GM12874 (cell line): ENCODE measurements at regions not wholly inside any gene's neighbourhood (a gene's known extent, or its start where the extent isn't known, plus 50 kb on each side); places are given as distances from the start of the nearest gene placed in this dataset.

ENCODE experiments used
- TF ChIP-seq, protein P1 (sequence below): IDR thresholded peaks from 2 replicates; pipeline ENCODE4 v1.5.1; 2011; ENCODE audit warnings: low read depth, mild to moderate bottlenecking, control low read depth, low read length, moderate library complexity; ENCODE audit not compliant: insufficient read depth

DNA sequence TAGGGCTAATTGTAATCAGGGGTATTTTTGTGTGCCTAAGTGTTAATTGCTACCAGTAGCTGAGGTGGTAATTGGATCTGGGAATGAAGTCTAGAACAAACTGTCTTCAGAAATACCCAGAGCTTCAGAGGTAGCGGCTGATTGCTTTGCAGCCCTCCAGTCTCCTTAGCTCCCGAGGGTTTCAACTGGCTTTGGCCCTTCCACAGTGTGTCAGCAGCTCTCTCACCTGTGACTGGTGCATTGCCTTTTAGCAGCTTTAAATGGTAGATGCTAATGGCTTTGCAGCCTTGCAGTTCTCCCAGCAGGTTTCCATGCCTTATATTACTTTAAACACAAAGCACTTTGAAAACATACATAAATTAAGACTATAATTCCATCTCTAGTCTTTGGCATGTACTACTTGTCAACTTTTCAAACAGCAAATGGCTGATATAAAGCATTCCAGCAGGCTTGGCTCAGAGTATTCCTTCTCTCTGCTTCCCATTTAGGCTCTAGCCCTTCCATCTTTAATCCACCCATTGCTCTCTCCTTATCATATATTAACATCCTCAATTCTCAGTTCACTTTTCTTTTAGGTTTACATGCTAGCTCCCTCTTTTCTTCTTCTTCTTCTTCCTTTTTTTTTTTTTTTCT, 156.4 kb upstream of the GALNT13 start:
- TF ChIP-seq, protein P1, sequence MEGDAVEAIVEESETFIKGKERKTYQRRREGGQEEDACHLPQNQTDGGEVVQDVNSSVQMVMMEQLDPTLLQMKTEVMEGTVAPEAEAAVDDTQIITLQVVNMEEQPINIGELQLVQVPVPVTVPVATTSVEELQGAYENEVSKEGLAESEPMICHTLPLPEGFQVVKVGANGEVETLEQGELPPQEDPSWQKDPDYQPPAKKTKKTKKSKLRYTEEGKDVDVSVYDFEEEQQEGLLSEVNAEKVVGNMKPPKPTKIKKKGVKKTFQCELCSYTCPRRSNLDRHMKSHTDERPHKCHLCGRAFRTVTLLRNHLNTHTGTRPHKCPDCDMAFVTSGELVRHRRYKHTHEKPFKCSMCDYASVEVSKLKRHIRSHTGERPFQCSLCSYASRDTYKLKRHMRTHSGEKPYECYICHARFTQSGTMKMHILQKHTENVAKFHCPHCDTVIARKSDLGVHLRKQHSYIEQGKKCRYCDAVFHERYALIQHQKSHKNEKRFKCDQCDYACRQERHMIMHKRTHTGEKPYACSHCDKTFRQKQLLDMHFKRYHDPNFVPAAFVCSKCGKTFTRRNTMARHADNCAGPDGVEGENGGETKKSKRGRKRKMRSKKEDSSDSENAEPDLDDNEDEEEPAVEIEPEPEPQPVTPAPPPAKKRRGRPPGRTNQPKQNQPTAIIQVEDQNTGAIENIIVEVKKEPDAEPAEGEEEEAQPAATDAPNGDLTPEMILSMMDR, result no peak

DNA sequence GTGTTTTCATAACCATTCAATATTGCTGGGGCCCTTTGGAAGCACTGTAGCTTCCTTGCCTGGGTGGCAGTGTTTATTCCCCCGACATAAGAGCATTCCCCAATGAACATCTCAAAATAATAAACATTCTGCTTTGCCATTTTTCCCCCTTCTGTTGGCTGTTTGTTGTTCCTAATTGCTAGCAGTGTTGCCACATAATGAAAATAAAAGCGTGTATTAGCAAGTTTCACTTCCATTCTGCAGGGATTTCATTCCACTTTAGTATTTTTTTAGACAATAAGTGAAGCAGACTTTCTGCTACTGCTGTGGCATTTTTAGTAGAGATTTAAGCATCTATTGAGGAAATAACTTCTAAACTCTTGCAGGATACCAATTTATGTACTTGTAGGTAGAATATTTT, 154.7 kb upstream of the GALNT13 start:
- TF ChIP-seq, protein P1, result no peak

DNA sequence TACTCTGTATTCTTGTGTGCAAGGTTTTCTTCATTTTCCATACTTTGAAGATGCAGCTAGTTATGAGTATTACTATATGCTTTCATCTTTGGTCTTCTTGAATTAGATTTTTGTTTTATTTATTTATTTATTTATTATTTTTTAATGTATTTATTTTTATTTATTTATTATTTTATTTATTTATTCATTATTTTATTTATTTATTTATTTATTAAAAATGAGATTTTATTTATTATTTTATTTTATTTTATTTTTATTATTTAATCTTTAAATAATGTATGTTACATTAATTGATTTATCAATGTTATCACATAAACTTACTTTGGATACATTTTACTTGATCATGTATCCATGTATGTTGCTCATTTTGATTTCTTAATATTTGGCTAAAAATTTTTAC, 132.3 kb upstream of the GALNT13 start:
- TF ChIP-seq, protein P1, result no peak

DNA sequence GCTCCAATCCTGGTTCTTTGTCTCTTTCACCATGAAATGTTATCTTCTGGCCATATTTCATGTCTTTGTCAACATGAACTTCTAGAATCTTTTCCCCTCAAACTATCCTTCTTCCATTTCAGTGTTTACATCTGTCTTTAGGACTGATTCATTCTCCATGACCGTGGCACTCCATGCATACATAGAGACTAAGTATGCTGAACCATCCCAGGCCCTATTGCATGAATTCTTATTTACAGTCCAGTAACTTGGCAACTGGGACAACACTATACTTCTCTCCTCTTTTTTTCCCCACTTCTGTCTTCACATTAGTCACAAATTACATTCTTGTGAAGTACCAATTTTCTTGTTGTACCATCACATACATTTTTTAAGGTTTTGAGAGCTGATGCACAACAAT, 109.8 kb upstream of the GALNT13 start:
- TF ChIP-seq, protein P1, result no peak

DNA sequence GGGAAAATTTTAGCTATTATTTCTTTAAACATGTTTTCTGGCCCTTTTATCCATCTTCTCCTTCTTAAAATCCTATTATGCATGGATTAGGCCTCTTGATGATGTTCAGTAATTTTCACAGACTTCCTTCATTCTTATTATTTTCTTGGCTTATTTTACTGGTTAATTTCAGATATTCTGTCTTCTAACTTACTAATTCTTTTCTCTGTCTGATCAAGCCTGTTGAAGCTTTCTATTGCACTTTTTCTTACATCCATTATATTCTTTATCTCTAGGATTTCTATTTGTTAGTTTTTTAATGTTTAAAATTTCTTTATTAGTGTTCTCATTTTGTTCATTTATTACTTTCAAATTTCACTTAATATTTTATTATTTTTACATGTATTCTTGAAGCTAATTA, 105.3 kb upstream of the GALNT13 start:
- TF ChIP-seq, protein P1, result no peak

DNA sequence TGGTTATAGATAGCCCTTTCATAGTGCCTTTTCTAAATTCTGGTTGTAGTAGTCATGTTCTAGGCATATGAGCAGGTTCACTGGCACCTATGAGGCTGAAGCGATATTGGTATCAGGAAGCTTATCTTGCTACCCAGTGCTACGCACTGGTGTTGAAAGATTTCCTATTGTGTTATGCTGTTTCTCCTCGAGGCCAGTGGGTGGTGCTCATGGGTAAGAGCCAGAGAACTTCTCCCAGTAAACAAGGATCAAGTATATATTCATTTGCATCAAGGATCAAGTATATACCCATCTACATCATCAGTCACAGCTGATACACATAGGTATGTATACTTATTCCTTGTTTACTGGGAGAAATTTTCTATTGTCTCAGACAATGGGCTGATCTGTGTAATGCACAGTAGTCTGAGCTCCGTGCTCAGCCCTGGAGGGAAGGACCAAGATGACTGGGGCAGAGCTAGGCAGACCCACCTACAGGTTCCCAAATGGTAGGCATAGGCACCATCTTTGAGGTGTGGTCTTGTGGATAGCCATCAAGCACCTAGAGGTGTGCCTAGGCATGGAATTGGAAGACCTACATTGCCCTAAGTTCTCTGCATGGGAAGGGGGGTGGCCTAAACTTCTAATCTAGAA, 101.2 kb upstream of the GALNT13 start:
- TF ChIP-seq, protein P1, result 0 out of 2 replicates have a peak, but pooled peaks have one; percentile 8

DNA sequence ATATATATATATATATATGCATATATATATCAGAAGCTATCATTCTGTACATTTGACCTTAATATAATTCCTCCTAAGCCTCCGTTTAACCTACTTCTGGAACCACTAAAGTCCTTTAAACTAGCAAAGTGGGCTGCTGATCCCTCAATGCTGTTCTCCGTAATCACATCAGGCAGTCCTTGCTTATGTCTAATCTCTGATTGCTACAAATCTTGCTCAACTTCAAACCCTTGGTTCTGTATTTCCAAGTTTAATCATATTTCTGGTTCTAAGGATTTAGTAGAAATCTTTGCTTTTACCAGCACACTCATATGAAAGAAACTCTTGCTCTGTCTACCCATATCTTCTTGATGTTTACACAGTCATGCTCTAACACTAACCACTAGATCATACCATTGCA, 91.5 kb upstream of the GALNT13 start:
- TF ChIP-seq, protein P1, result no peak
